Stomach smooth muscle (tissue), 2 donors: ENCODE measurements at regions not wholly inside any gene's neighbourhood (a gene's known extent, or its start where the extent isn't known, plus 50 kb on each side); places are given as distances from the start of the nearest gene placed in this dataset.
"Not testable (repeated sequence)": the region's sequence is repeated elsewhere in the genome, so short reads cannot be mapped to it uniquely, and the experiment has no call there.

Experiments used
- H3K27ac ChIP-seq: one replicate; pipeline ENCODE4 v1.7.0; 2013; ENCODE audit warnings: mild to moderate bottlenecking, low read length, inconsistent platforms
- H3K27me3 ChIP-seq, 2 donors: one replicate each; pipeline ENCODE4 v1.7.0; 2013; ENCODE audit warnings: low read length in 2 of 2; ENCODE audit not compliant: insufficient read depth in 2 of 2, control insufficient read depth in 1 of 2
- H3K36me3 ChIP-seq, 2 donors: one replicate each; pipeline ENCODE4 v1.7.0; 2013; ENCODE audit warnings: low read length in 2 of 2; ENCODE audit not compliant: control insufficient read depth in 2 of 2, insufficient read depth in 2 of 2
- H3K4me1 ChIP-seq: one replicate; pipeline ENCODE4 v1.7.0; 2013; ENCODE audit warnings: low read length; ENCODE audit not compliant: control insufficient read depth, insufficient read depth
- H3K4me3 ChIP-seq, 2 donors: one replicate each; pipeline ENCODE4 v1.7.0; 2013; ENCODE audit warnings: low read length in 2 of 2
- H3K9ac ChIP-seq, 2 donors: one replicate each; pipeline ENCODE4 v1.7.0; 2013; ENCODE audit warnings: low read length in 2 of 2, mild to moderate bottlenecking in 1 of 2
- H3K9me3 ChIP-seq, 2 donors: one replicate each; pipeline ENCODE4 v1.7.0; 2013; ENCODE audit warnings: low read length in 2 of 2; ENCODE audit not compliant: control insufficient read depth in 2 of 2
- donor health status: healthy.
- donor health status: Pancreatic carcinoma.

GRCh38 chr5:2070787-2071186 is 188.1 kb upstream of the IRX4 start:
- H3K27ac ChIP-seq, H3K9me3 ChIP-seq, H3K4me1 ChIP-seq, H3K9ac ChIP-seq, H3K27me3 ChIP-seq, H3K36me3 ChIP-seq, H3K4me3 ChIP-seq: not testable (repeated sequence)

- Histone ChIP-seq H3K36me3 (no peaks in the 10 kb centered on the region), H3K27ac (no peak overlapping the region), H3K4me1 (no peaks in the 10 kb centered on the region), H3K4me3 (no peak overlapping the region), H3K9me3 (peaks cover 0 to 4% of the 10 kb centered on the region in 2 donors), H3K9ac (no peak overlapping the region), H3K27me3 (no peaks in the 10 kb centered on the region)
Observed at GRCh38 chr5:2068531-2068930, 185.8 kb upstream of the IRX4 start.

DNA sequence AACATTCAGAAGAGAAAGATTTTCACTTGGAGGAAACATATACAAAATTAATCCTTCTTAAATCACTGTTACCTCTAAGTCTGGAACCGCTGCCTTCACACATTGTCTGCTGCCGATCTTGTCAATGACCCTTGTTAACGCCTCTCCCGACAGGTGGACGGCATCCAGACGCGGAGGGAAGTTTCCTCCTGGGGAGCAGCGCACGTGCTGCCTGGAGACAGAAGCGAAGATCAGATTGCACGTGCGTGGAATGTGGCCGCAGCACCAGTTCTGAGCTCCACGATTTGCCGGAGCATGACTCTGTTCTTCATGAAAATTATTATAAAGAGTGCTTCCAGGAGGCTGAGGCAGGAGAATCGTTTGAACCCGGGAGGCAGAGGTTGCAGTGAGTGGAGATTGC is 183.6 kb upstream of the IRX4 start:
- Histone ChIP-seq H3K36me3 (no peaks in the 10 kb centered on the region), H3K27ac (no peak overlapping the region), H3K9ac (no peak overlapping the region), H3K4me1 (no peaks in the 10 kb centered on the region), H3K9me3 (peaks cover 0 to 4% of the 10 kb centered on the region in 2 donors), H3K27me3 (no peaks in the 10 kb centered on the region), H3K4me3 (no peak overlapping the region)

DNA sequence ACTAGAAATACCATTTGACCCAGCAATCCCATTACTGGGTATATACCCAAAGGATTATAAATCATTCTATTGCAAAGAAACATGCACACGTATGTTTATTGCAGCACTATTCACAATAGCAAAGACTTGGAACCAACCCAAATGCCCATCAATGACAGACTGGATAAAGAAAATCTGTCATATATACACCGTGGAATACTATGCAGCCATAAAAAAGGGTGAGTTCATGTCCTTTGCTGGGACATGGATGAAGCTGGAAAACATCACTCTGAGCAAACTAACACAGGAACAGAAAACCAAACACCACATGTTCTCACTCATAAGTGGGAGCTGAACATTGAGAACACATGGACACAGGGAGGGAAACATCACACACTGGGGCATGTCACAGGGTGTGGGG is 180.7 kb upstream of the IRX4 start:
- not testable (repeated sequence) for H3K9me3 ChIP-seq, H3K36me3 ChIP-seq, H3K4me3 ChIP-seq, H3K4me1 ChIP-seq, H3K27me3 ChIP-seq, H3K9ac ChIP-seq, H3K27ac ChIP-seq

- H3K4me1 ChIP-seq = no peaks in the 10 kb centered on the region
- H3K27ac ChIP-seq = no peak overlapping the region
- peaks cover 0 to 2% of the 10 kb centered on the region in 2 donors for H3K9me3 ChIP-seq
- H3K36me3 ChIP-seq = no peaks in the 10 kb centered on the region
- H3K4me3 ChIP-seq = no peak overlapping the region
- peaks cover 0 to 2% of the 10 kb centered on the region in 2 donors for H3K27me3 ChIP-seq
- no peak overlapping the region for H3K9ac ChIP-seq
Observed at GRCh38 chr5:2052687-2053086, 170.0 kb upstream of the IRX4 start.

GRCh38 chr5:2049876-2050275 is 167.2 kb upstream of the IRX4 start:
- Histone ChIP-seq H3K27ac (no peak overlapping the region), H3K27me3 (peaks cover 0 to 2% of the 10 kb centered on the region in 2 donors), H3K4me3 (no peak overlapping the region), H3K36me3 (no peaks in the 10 kb centered on the region), H3K9me3 (no peaks in the 10 kb centered on the region), H3K4me1 (no peaks in the 10 kb centered on the region), H3K9ac (no peak overlapping the region)

DNA sequence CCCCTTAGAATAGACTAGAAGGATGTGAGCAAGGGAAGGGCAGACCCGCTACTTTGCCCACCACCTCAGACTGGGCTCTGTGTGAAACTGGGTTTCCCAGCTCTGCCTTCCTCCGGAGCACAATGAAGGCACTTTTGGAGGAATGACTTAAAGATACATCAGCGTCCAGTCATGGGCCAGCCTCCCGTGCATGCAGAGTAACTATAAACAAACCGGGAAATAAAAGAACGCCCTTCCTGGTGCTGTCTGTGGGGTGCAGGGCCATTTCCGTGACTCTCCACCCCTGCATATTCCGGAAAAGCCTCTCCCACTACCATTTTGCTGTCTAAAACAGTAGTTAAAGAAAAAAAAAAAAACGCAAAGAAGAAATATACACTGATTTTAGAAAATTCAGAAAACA is 165.9 kb upstream of the IRX4 start:
- Histone ChIP-seq H3K9me3 (no peaks in the 10 kb centered on the region), H3K36me3 (no peaks in the 10 kb centered on the region), H3K4me3 (no peak overlapping the region), H3K9ac (no peak overlapping the region), H3K4me1 (no peaks in the 10 kb centered on the region), H3K27ac (no peak overlapping the region), H3K27me3 (peaks cover 0 to 2% of the 10 kb centered on the region in 2 donors)

DNA sequence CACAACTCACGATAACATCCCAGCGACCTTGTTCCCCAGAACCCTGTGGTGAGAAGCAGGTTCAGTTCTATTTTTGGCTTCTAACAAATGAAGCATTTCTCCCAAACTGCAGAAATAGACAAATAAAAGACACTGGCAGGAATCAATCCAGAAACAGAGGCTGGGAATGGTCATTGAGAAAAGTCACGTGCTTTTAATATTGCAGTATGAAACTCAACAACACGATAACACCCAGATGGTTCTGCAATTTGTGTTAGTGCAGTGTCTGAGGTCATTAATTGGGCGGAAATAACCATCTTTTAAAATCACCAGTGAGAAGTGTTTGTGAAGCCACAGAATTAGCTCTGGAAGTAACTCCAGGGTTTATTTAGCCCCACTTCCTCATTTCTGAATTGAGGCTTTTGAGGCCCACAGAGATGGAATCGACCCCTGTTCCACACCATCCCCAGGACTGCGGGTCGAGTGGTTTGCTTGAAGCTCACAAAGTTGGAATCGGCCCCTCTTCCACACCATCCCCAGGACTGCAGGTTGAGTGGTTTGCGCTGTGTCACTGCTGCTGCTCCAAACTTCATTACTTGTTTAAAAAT is 164.7 kb upstream of the IRX4 start:
- no peak overlapping the region for H3K9ac ChIP-seq
- no peaks in the 10 kb centered on the region for H3K9me3 ChIP-seq
- H3K4me3 ChIP-seq = no peak overlapping the region
- H3K36me3 ChIP-seq = no peaks in the 10 kb centered on the region
- no peaks in the 10 kb centered on the region for H3K4me1 ChIP-seq
- peaks cover 0 to under 1% of the 10 kb centered on the region in 2 donors for H3K27me3 ChIP-seq
- H3K27ac ChIP-seq = no peak overlapping the region

- Histone ChIP-seq H3K27ac (no peak overlapping the region), H3K9ac (no peak overlapping the region), H3K4me3 (no peak overlapping the region), H3K9me3 (no peaks in the 10 kb centered on the region), H3K27me3 (peaks cover 0 to 5% of the 10 kb centered on the region in 2 donors), H3K36me3 (no peaks in the 10 kb centered on the region), H3K4me1 (no peaks in the 10 kb centered on the region)
Observed at GRCh38 chr5:2044041-2044440, 161.3 kb upstream of the IRX4 start.

- no peak overlapping the region for H3K4me3 ChIP-seq
- no peaks in the 10 kb centered on the region for H3K9me3 ChIP-seq
- no peak overlapping the region for H3K9ac ChIP-seq
- H3K27ac ChIP-seq = no peak overlapping the region
- H3K36me3 ChIP-seq = no peaks in the 10 kb centered on the region
- H3K4me1 ChIP-seq = peaks cover 5% of the 10 kb centered on the region
- peaks cover 0 to 5% of the 10 kb centered on the region in 2 donors for H3K27me3 ChIP-seq
Observed at GRCh38 chr5:2039180-2039531, 156.4 kb upstream of the IRX4 start.

GRCh38 chr5:2038321-2039179 is 155.8 kb upstream of the IRX4 start:
- peak overlapping the region; percentile 49 to 64 for H3K4me3 ChIP-seq
- H3K4me1 ChIP-seq = peaks cover 5% of the 10 kb centered on the region
- peaks cover 0 to 2% of the 10 kb centered on the region in 2 donors for H3K9me3 ChIP-seq
- H3K9ac ChIP-seq = no peak overlapping the region
- no peak overlapping the region for H3K27ac ChIP-seq
- H3K36me3 ChIP-seq = no peaks in the 10 kb centered on the region
- peaks cover 0 to 5% of the 10 kb centered on the region in 2 donors for H3K27me3 ChIP-seq
